CD14-positive monocyte (primary cell): ENCODE measurements at regions not wholly inside any gene's neighbourhood (a gene's known extent, or its start where the extent isn't known, plus 50 kb on each side); places are given as distances from the start of the nearest gene placed in this dataset.

ENCODE experiments used
- DNase-seq, 3 donors: peaks; one replicate each; pipeline ENCODE4 v3.0.0-alpha.2; 2011 to 2022
- H2AFZ ChIP-seq: 2 replicates; pipeline ENCODE4 v1.6.0; 2012; ENCODE audit warnings: mild to moderate bottlenecking, low read depth, low read length, inconsistent platforms; ENCODE audit not compliant: insufficient read depth, poor library complexity, severe bottlenecking
- H3K27ac ChIP-seq, 2 donors: 1 replicate in 1 of 2; 2 replicates in 1 of 2; pipeline ENCODE4 v1.5.1; 2012 to 2013; ENCODE audit warnings: low read length in 2 of 2, control low read depth in 1 of 2, inconsistent platforms in 1 of 2, low read depth in 1 of 2, mild to moderate bottlenecking in 1 of 2
- H3K27me3 ChIP-seq, 2 donors: one replicate each; pipeline versions ENCODE4 v1.6.0 to v1.6.1; 2011 to 2013; ENCODE audit warnings: low read length in 2 of 2; ENCODE audit not compliant: control insufficient read depth in 2 of 2, insufficient read depth in 2 of 2
- H3K36me3 ChIP-seq, 2 donors: replicated peaks in 1 of 2; 1 replicate in 1 of 2; 2 replicates in 1 of 2; pipeline versions ENCODE4 v1.5.1 to v1.6.1; 2012 to 2013; ENCODE audit warnings: low read length in 2 of 2, control low read depth in 1 of 2, inconsistent platforms in 1 of 2, mild to moderate bottlenecking in 1 of 2; ENCODE audit not compliant: insufficient read depth in 2 of 2, control insufficient read depth in 1 of 2
- H3K4me1 ChIP-seq, 2 donors: 1 replicate in 1 of 2; 2 replicates in 1 of 2; pipeline versions ENCODE4 v1.5.1 to v1.6.1; 2012 to 2013; ENCODE audit warnings: low read length in 2 of 2, control low read depth in 1 of 2, inconsistent platforms in 1 of 2, mild to moderate bottlenecking in 1 of 2, moderate library complexity in 1 of 2; ENCODE audit not compliant: insufficient read depth in 2 of 2, control insufficient read depth in 1 of 2
- H3K4me2 ChIP-seq: replicated peaks from 2 replicates; pipeline ENCODE3; 2012; ENCODE audit warnings: low read length, moderate library complexity, mild to moderate bottlenecking; ENCODE audit not compliant: poor library complexity, severe bottlenecking; ENCODE audit errors: extremely low read depth
- H3K4me3 ChIP-seq, 3 experiments: fragments of 200-600 bp in 1 of 3; sonication (generic) in 1 of 3; replicated peaks in 1 of 3; 1 replicate in 2 of 3; 2 replicates in 1 of 3; pipeline ENCODE4 v1.5.1; 2011 to 2013; ENCODE audit warnings: low read length in 3 of 3, mild to moderate bottlenecking in 3 of 3, control low read depth in 2 of 3, low read depth in 2 of 3, inconsistent platforms in 1 of 3, moderate library complexity in 1 of 3
- H3K79me2 ChIP-seq: 2 replicates; pipeline ENCODE4 v1.6.0; 2012; ENCODE audit warnings: mild to moderate bottlenecking, control low read depth, inconsistent platforms, low read length, moderate library complexity; ENCODE audit not compliant: insufficient read depth
- H3K9ac ChIP-seq: 2 replicates; pipeline ENCODE4 v1.6.0; 2017; ENCODE audit warnings: low read length, mild to moderate bottlenecking; ENCODE audit not compliant: insufficient read depth, poor library complexity, severe bottlenecking
- H3K9me3 ChIP-seq, 2 donors: replicated peaks in 1 of 2; 1 replicate in 1 of 2; 2 replicates in 1 of 2; pipeline versions ENCODE4 v1.5.1 to v1.6.1; 2012 to 2013; ENCODE audit warnings: low read length in 2 of 2, control low read depth in 1 of 2; ENCODE audit not compliant: control insufficient read depth in 1 of 2, insufficient read depth in 1 of 2
- H4K20me1 ChIP-seq: 2 replicates; pipeline ENCODE4 v1.6.0; 2012; ENCODE audit warnings: mild to moderate bottlenecking, low read length, control low read depth, moderate library complexity; ENCODE audit not compliant: insufficient read depth
- H3K27ac Mint-ChIP-seq, 7 donors: one replicate each; pipeline ENCODE4 v1.8.0; 2020; ENCODE audit warnings: mild to moderate bottlenecking in 7 of 7, mixed read lengths in 7 of 7, moderate library complexity in 6 of 7, inconsistent platforms in 2 of 7
- H3K27me3 Mint-ChIP-seq, 3 donors: one replicate each; pipeline ENCODE4 v1.8.0; 2021 to 2022; ENCODE audit warnings: low read depth in 3 of 3, mild to moderate bottlenecking in 3 of 3, mixed read lengths in 3 of 3, moderate library complexity in 3 of 3, inconsistent platforms in 1 of 3
- H3K36me3 Mint-ChIP-seq, 2 donors: one replicate each; pipeline ENCODE4 v1.8.0; 2020; ENCODE audit warnings: mixed read lengths in 2 of 2, inconsistent platforms in 1 of 2, mild to moderate bottlenecking in 1 of 2
- H3K4me1 Mint-ChIP-seq: one replicate; pipeline ENCODE4 v1.8.0; 2020; ENCODE audit warnings: mild to moderate bottlenecking, mixed read lengths
- H3K4me3 Mint-ChIP-seq, 2 donors: one replicate each; pipeline ENCODE4 v1.8.0; 2020; ENCODE audit warnings: mild to moderate bottlenecking in 2 of 2, mixed read lengths in 2 of 2, moderate library complexity in 1 of 2
- H3K9me3 Mint-ChIP-seq, 7 donors: one replicate each; pipeline ENCODE4 v1.8.0; 2020 to 2022; ENCODE audit warnings: mixed read lengths in 7 of 7, mild to moderate bottlenecking in 6 of 7, moderate library complexity in 6 of 7, inconsistent platforms in 2 of 7
- WGBS: methylation state at CpG from one replicate; pipeline ENCODE4 v1.1.5; 2013; ENCODE audit warnings: missing lambda C conversion rate; ENCODE audit not compliant: insufficient coverage; 5-methylcytosine and 5-hydroxymethylcytosine counted together
- intact Hi-C, 2 donors: fragments of 100-400 bp; cut with micrococcal nuclease; formaldehyde crosslinking; loops; one replicate each; pipeline versions ENCODE4 v1.15.0 to v1.15.1; 2023
- TF ChIP-seq, protein P1 (sequence below): fragments of 200-600 bp; IDR thresholded peaks from one replicate; pipeline ENCODE4 v1.8.0; 2022; ENCODE audit warnings: antibody characterized with exemption, mild to moderate bottlenecking

DNA sequence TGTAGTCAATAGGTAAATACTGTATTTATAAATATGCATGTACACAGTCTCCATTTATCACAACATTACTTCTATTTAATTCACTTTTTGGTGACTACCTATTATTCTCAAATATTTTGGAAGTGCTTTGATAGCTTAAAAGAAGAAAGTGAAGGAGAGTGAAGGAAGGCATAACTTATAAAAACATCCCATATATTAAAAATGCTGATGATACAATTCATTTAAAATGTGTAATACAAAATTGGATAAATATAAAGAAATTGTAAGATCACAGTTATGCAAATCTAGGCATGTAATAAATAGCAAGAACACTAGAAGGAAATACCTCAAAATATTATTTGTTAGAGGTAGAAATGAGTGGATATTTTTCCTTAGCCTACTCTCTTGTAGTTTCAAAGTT, 111.6 kb upstream of the ADTRP start:
- no peak overlapping the region for H3K4me3 ChIP-seq

DNA sequence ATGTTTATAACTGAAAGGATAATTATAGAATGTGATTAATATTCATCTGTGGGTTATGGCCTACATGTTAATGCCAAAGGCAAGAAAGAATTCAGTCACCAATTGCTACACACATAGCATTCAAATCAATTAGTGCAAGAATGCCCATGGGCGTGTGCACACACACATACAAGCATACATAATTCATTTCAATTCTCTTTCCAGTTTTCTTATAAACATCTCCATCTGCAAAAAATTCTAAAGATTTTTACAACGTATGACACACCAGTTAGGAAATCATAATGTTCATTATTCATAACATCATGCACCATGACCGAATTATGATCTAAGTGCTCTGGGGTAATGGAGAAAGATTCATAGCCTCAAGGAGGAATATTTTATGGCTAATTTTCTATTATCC, 111.0 kb upstream of the ADTRP start:
- Mint-ChIP-seq H3K36me3 (no peaks in the 10 kb centered on the region), H3K27ac (no peak overlapping the region), H3K4me3 (no peak overlapping the region), H3K27me3 (no peaks in the 10 kb centered on the region), H3K9me3 (peaks cover 0 to 3% (median 0%) of the 10 kb centered on the region in 7 donors), H3K4me1 (no peaks in the 10 kb centered on the region)
- no peak overlapping the region for H3K4me2 ChIP-seq
- no peaks in the 10 kb centered on the region for H3K4me1 ChIP-seq
- no peaks in the 10 kb centered on the region for H3K36me3 ChIP-seq
- intact Hi-C loops, result no loop called here
- no peaks in the 10 kb centered on the region for H3K27me3 ChIP-seq
- H3K27ac ChIP-seq, result no peak overlapping the region
- no peak overlapping the region for H2AFZ ChIP-seq
- no peak overlapping the region for H3K4me3 ChIP-seq
- H3K79me2 ChIP-seq, result no peaks in the 10 kb centered on the region
- H3K9ac ChIP-seq, result no peak overlapping the region
- 100% methylated on average over 1 of the region's 3 CpGs for WGBS
- H3K9me3 ChIP-seq, result no peaks in the 10 kb centered on the region
- TF ChIP-seq, protein P1, sequence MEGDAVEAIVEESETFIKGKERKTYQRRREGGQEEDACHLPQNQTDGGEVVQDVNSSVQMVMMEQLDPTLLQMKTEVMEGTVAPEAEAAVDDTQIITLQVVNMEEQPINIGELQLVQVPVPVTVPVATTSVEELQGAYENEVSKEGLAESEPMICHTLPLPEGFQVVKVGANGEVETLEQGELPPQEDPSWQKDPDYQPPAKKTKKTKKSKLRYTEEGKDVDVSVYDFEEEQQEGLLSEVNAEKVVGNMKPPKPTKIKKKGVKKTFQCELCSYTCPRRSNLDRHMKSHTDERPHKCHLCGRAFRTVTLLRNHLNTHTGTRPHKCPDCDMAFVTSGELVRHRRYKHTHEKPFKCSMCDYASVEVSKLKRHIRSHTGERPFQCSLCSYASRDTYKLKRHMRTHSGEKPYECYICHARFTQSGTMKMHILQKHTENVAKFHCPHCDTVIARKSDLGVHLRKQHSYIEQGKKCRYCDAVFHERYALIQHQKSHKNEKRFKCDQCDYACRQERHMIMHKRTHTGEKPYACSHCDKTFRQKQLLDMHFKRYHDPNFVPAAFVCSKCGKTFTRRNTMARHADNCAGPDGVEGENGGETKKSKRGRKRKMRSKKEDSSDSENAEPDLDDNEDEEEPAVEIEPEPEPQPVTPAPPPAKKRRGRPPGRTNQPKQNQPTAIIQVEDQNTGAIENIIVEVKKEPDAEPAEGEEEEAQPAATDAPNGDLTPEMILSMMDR, result no peak
- no peak for DNase-seq
- H4K20me1 ChIP-seq, result no peaks in the 10 kb centered on the region

More for the DNA sequence above, 111.6 kb upstream of the ADTRP start:
- Histone ChIP-seq H3K4me2 (no peak overlapping the region), H3K36me3 (no peaks in the 10 kb centered on the region), H3K9me3 (no peaks in the 10 kb centered on the region), H2AFZ (no peak overlapping the region), H4K20me1 (no peaks in the 10 kb centered on the region), H3K27ac (no peak overlapping the region), H3K27me3 (no peaks in the 10 kb centered on the region), H3K4me1 (no peaks in the 10 kb centered on the region), H3K79me2 (no peaks in the 10 kb centered on the region), H3K9ac (no peak overlapping the region)
- TF ChIP-seq, protein P1, result no peak
- Mint-ChIP-seq H3K36me3 (no peaks in the 10 kb centered on the region), H3K27ac (no peak overlapping the region), H3K4me1 (no peaks in the 10 kb centered on the region), H3K9me3 (peaks cover 0 to 3% (median 0%) of the 10 kb centered on the region in 7 donors), H3K4me3 (no peak overlapping the region), H3K27me3 (peaks cover 0 to 1% (median 0%) of the 10 kb centered on the region in 3 donors)
- DNase-seq, result no peak
- intact Hi-C loops, result no loop called here
